Neutrophil (primary cell): ENCODE measurements at regions not wholly inside any gene's neighbourhood (a gene's known extent, or its start where the extent isn't known, plus 50 kb on each side); places are given as distances from the start of the nearest gene placed in this dataset.

Source experiments
- H3K27ac ChIP-seq: fragments of 200-600 bp; sonication (generic); 2 replicates; pipeline ENCODE4 v1.5.1; 2016; ENCODE audit warnings: mild to moderate bottlenecking, moderate library complexity
- H3K27me3 ChIP-seq: fragments of 200-600 bp; sonication (generic); 2 replicates; pipeline ENCODE4 v1.6.0; 2016; ENCODE audit warnings: mild to moderate bottlenecking
- H3K36me3 ChIP-seq: fragments of 200-600 bp; sonication (generic); 2 replicates; pipeline ENCODE4 v1.5.1; 2017
- H3K4me1 ChIP-seq, 2 experiments: fragments of 200-600 bp in 1 of 2; sonication (generic) in 1 of 2; 1 replicate in 1 of 2; 2 replicates in 1 of 2; pipeline versions ENCODE4 v1.5.1 to v1.6.1; 2013 to 2016; ENCODE audit warnings: low read depth in 1 of 2, low read length in 1 of 2, mild to moderate bottlenecking in 1 of 2, moderate library complexity in 1 of 2; ENCODE audit not compliant: control insufficient read depth in 1 of 2, insufficient read depth in 1 of 2
- H3K4me3 ChIP-seq, 2 experiments: fragments of 200-600 bp in 1 of 2; sonication (generic) in 1 of 2; 1 replicate in 1 of 2; 2 replicates in 1 of 2; pipeline ENCODE4 v1.5.1; 2013 to 2016; ENCODE audit warnings: low read depth in 1 of 2, low read length in 1 of 2, mild to moderate bottlenecking in 1 of 2, moderate library complexity in 1 of 2
- H3K9me3 ChIP-seq: fragments of 200-600 bp; sonication (generic); 2 replicates; pipeline ENCODE4 v1.5.1; 2016
- CTCF ChIP-seq: fragments of 200-600 bp; sonication (generic); IDR thresholded peaks from 2 replicates; pipeline ENCODE4 v1.5.1; 2016; ENCODE audit warnings: antibody characterized with exemption

GRCh38 chr15:20358779-20359414, 182.7 kb downstream of the GOLGA6L6 start:
- Histone ChIP-seq H3K27ac (no peak overlapping the region), H3K4me3 (no peak overlapping the region), H3K9me3 (no peaks in the 10 kb centered on the region), H3K4me1 (no peaks in the 10 kb centered on the region), H3K36me3 (no peaks in the 10 kb centered on the region), H3K27me3 (no peaks in the 10 kb centered on the region)
- no peak for TF ChIP-seq CTCF

GRCh38 chr15:20358066-20358778, 183.4 kb downstream of the GOLGA6L6 start:
- no peak overlapping the region for H3K27ac ChIP-seq
- H3K4me1 ChIP-seq, result no peaks in the 10 kb centered on the region
- H3K27me3 ChIP-seq, result no peaks in the 10 kb centered on the region
- TF ChIP-seq CTCF, result no peak
- no peak overlapping the region for H3K4me3 ChIP-seq
- H3K36me3 ChIP-seq, result no peaks in the 10 kb centered on the region
- H3K9me3 ChIP-seq, result no peaks in the 10 kb centered on the region

GRCh38 chr15:20357481-20358065, 184.0 kb downstream of the GOLGA6L6 start:
- TF ChIP-seq CTCF, result no peak
- Histone ChIP-seq H3K4me1 (no peaks in the 10 kb centered on the region), H3K27me3 (no peaks in the 10 kb centered on the region), H3K9me3 (no peaks in the 10 kb centered on the region), H3K36me3 (no peaks in the 10 kb centered on the region), H3K27ac (no peak overlapping the region), H3K4me3 (no peak overlapping the region)

- Histone ChIP-seq H3K36me3 (no peaks in the 10 kb centered on the region), H3K27ac (no peak overlapping the region), H3K4me3 (no peak overlapping the region), H3K4me1 (no peaks in the 10 kb centered on the region), H3K9me3 (no peaks in the 10 kb centered on the region), H3K27me3 (no peaks in the 10 kb centered on the region)
- TF ChIP-seq CTCF, result no peak
Observed at GRCh38 chr15:20356911-20357480, 184.6 kb downstream of the GOLGA6L6 start.

- Histone ChIP-seq H3K36me3 (no peaks in the 10 kb centered on the region), H3K4me3 (no peak overlapping the region), H3K27ac (no peak overlapping the region), H3K4me1 (no peaks in the 10 kb centered on the region), H3K27me3 (no peaks in the 10 kb centered on the region), H3K9me3 (no peaks in the 10 kb centered on the region)
- TF ChIP-seq CTCF, result peak; percentile 61
Observed at GRCh38 chr15:20356444-20356910, 185.1 kb downstream of the GOLGA6L6 start.
